ENCODE measurements at regions not wholly inside any gene's neighbourhood (a gene's known extent, or its start where the extent isn't known, plus 50 kb on each side); places are given as distances from the start of the nearest gene placed in this dataset.
"Not testable (repeated sequence)": the region's sequence is repeated elsewhere in the genome, so short reads cannot be mapped to it uniquely, and the experiment has no call there.

DNA sequence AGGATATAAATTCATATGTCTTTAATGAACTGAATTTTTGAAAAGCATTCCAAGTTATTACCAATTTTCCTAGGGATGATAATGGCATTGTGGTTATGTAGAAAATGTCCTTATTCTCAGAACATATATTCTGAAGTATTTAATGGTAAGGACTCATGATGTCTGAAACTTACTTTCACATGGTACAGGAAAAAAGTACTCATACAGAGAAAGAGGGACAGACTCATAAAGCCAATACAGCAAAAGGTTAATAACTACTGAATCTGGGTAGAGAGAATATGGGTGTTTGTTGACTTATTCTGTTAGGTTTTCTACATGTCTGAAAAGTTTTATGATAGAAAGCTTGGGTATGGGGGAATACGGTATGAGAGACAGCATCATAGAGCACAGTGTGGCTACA is 84.3 kb upstream of the SERTAD2 start:
- no peak for DNase-seq (ENCODE audit: low read depth)

DNA sequence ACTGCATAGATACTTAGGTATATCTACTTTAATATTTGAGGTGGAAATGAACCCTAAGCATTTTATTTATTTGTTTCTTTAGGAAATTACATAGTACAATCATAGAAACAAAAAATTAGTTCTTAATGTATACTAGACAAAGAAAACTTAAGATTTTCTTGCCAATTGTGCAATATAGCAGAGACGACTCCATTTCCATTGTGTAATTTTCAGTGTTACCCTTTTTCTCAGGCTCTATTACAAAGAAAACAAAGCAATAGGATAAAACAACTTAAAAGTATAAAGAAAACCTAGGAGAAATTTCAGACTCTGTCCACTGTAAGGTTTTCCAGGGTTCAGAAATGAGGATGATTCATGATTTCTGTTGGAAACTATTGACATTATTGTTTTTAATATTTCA is 89.0 kb upstream of the SERTAD2 start:
- H3K4me3 ChIP-seq (ENCODE audit: low read depth, low read length), result no peak overlapping the region
- DNase-seq (ENCODE audit: low read depth), result no peak

More for the DNA sequence above, 84.3 kb upstream of the SERTAD2 start:
- H3K4me3 ChIP-seq (ENCODE audit: low read depth, low read length), result no peak overlapping the region

DNA sequence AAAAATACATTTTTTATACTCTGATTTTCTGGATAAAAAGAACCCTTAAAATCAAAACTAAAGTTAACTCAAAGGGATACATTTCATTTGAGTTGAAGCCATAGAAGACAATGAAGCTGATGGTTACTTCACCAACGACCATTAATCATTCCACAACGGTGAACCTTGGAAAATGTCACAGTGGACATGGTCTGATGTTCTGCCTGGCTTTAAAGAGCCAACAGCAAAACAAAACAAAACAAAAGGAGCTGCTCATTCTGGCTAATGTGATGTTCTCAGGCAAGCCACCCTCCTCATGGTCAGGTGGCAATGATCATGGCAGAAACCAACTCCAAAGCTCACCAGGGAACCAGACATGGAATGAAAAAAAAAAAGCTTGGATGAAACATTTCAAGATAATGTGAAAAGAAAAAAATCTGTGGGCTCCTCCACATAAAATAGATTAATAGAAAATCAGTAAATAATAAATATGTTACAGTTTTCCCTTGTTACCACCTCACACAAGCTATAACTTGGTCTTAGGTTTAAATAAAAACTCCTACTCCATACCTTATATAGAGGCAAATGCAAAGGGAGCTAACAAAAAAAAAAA is 90.1 kb upstream of the SERTAD2 start:
- DNase-seq (ENCODE audit: low read depth), result no peak
- no peak overlapping the region for H3K4me3 ChIP-seq (ENCODE audit: low read depth, low read length)

DNA sequence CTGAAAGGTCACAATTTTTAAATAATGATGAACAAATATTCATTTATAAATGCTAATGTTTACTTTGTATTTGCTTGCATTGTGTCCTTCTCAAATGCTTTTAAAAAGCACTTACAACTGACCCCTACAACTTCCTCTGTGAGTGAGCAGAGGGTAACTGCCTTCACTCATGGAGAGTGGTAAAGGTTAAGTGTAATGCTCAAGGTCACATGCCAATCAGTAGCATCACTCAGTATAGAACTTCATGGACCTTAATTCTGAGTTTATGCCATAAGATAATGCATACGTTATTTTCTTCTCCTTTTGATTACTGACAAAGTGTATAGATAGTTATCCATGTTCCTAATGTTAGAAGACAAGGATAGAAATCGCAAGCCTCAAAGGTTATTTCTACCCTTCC is 91.8 kb upstream of the SERTAD2 start:
- no peak for DNase-seq (ENCODE audit: low read depth)
- no peak overlapping the region for H3K4me3 ChIP-seq (ENCODE audit: low read depth, low read length)

DNA sequence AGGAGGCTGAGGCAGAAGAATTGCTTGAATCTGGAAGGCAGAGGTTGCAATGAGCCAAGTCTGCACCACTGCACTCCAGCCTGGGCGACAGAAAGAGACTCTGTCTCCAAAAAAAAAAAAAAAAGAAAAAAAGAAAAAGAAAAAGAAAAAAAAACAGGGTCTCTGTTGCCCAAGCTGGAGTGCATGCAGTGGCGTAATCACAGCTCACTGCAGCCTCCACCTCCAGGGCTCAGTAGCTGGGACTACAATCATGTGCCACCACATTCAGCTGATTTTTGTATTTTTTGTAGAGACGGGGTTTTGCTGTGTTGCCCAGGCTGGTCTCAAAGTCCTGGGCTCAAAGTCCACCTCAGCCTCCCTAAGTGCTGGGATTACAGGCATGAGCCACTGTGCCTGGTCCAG is 94.0 kb upstream of the SERTAD2 start:
- not testable (repeated sequence) for DNase-seq (ENCODE audit: low read depth); H3K4me3 ChIP-seq (ENCODE audit: low read depth, low read length)

DNA sequence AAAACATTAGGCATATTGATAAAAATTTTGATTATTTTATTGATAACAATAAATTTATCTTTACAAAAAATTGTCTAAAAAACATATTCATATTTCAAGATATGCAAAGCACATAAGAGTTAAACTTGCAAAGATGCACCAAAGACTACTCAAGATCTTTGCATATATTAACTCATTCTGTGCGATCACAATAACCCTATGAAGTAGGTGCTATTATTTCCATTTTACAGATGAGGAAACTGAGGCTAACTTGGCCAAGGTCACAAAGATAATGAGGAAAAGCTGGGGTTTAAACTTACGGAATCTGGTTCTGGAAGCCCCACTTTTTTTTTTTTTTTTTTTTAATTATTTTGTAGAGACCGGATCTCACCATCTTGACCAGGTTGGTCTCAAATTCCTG is 94.4 kb upstream of the SERTAD2 start:
- no peak for DNase-seq (ENCODE audit: low read depth)

DNA sequence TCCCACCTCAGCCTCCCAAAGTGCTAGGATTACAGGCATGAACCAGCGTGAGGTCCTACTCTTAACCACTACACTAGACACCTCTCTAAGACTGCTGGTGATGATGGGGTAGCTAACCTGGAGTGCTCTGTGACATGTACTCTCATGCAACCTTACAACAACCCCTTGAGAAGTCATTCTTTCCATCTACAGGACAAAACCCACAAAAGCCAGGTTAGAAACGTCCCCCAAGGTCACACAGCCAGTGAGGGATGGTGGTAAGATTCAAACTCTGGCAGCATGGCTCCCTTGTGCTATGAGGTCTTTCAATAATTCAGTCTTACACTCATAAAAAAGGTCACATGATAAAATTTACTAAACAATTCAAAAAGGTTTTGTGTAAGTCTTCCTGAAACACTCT is 94.8 kb upstream of the SERTAD2 start:
- peak overlapping the region; percentile 73 for H3K4me3 ChIP-seq (ENCODE audit: low read depth, low read length)
- DNase-seq (ENCODE audit: low read depth), result no peak

More for the DNA sequence above, 94.4 kb upstream of the SERTAD2 start:
- H3K4me3 ChIP-seq (ENCODE audit: low read depth, low read length), result no peak overlapping the region

DNA sequence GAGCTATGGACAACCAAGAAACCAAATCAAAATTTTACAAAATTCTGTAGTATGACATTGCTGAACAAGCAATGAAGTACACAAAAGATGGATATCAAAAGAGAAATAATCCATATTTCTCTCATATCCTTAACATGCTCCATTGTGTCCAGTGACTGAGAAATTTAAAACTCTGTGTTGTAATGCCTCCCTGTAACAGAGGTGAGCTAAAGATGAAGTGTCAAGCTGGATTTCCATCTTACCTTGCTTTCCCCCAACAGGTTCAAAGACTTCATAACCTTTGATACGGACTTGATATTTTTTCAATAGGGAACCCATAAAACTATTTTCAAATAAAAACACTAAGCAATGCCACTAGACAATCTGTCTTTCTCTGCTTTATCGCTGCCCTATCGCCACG is 95.7 kb upstream of the SERTAD2 start:
- DNase-seq (ENCODE audit: low read depth), result no peak
- H3K4me3 ChIP-seq (ENCODE audit: low read depth, low read length), result peak overlapping the region; percentile 73

DNA sequence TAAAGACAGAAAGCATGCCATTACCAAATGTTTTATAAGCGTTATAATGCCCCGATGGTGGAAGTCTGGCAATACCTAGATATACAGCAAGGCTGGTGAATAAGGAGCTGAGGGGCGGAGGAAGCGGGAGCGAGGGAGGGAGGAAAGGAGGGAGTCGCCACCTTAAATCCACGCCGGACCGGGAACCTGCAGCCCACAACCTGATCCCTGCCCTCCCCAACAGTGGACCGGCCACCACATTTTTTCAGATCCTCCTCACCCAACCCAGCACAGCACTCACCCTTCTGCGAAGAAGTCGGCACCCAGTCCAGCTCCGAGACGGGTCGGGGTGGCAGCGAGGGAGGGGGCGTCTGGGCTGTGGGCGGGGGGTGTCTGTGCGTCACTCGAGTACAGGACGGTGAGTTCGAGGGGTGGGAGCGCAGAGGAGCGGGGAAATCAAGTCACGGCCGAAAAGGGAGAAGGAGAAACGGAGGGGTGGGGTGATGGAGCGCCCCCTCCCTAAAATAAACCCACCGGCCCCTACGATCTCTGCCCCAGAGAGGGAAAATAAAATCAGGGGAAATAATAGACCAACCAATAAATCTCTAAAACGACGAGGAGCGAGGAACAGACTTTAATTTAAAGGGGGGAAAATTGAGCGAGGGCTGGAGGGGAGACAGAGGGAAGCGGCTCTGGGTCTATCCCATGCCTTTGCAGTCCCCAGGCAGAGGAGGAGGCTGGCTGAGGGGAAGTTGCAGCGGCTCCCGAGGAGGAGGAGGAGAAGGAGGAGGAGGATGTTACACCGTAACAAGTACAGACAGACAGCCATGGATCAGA is 96.5 kb upstream of the SERTAD2 start:
- no peak for DNase-seq (ENCODE audit: low read depth)

DNA sequence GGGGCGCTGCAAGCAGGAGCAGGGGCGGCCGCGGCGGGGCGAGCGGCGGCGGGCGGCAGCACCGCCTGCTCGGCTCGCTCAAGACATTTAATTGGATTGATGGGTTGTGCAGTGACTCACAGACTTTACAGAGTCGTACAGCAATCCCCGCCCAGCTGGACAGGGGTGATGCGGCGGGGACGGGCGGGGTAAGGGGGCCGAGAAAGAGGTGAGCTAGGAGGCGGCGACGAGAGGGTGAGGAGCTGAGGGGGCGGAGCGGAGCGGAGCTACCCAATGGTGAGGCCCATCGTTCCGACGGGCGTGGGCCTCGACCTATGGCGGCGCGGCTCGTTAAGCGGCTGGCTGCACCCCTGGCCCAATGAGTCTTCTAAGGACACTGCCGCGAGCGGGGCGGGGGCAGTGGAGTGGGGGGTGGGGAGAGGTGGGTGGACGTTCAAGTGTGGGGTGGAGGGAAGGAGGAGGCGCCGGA is 97.1 kb upstream of the SERTAD2 start:
- peak; percentile 100 for DNase-seq (ENCODE audit: low read depth)
- H3K4me3 ChIP-seq (ENCODE audit: low read depth, low read length), result peak overlapping the region; percentile 73

More for the DNA sequence above, 96.5 kb upstream of the SERTAD2 start:
- peak overlapping the region; percentile 73 for H3K4me3 ChIP-seq (ENCODE audit: low read depth, low read length)

DNA sequence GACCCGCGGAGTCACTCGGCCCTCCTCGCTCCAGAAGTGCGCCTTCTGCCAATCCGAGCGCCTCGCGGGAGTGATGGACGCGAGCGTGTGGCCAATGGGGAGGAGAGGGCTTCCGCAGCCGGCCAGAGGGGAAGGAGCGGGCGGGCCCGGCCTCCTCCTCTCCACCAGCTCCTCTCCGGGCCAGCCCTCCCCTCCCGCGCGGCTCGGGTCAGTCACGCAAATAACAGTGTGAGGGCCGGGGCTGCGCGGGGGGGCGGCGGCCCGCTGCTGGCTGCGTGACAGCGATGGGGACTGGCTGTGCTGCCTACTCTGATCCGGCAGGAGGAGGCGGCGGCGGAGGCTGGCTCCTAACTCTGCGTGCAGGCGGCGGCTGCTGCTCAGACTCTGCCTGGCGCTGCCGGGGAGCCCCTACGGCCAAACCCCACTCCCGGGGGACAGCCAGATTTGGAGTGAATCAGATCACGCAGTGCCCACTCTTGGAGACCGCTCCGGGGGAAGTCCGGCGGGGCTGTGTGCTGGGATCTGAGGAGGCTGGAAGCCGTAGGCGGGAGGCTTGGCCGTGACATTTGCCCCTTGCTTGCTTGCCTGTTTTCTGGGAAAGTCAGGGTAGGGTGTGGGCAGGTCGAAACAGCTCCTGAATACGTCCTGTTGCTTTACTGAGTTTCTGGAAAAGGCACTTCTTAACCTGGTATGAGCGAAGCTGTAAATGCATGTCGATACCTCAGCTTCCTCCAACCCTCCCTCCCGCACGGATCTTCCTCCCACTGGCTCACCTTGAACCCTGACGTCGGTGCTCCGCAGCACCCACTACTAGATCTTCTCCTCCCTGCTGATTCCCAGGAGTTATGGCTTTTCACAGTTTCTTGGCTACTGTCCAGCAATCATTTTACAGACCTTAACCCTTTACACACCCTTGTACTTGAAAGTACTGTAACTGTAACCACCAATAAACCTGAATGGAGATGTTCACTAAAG is 97.9 kb upstream of the SERTAD2 start:
- DNase-seq (ENCODE audit: low read depth), result no peak

DNA sequence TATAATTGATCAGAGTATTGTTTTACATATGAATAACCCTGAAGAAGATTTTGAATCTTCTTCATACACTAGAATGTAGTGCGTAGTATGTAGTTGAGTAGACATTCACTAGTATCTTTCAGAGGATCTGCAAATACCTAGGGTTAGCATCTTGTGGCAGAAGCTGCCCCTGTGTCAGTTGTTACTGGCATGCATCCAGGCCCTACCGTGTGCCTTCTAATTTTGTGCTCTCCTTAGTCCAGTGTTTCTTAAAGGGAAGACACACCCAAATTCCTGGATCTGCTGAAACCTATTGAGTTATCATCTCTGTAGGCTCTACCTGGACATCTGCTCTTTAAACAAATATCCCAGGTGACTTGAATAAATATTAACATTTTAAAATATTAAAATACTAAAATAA is 99.7 kb upstream of the SERTAD2 start:
- H3K4me3 ChIP-seq (ENCODE audit: low read depth, low read length), result no peak overlapping the region
- DNase-seq (ENCODE audit: low read depth), result no peak

More for the DNA sequence above, 97.9 kb upstream of the SERTAD2 start:
- H3K4me3 ChIP-seq (ENCODE audit: low read depth, low read length), result peak overlapping the region; percentile 68

DNA sequence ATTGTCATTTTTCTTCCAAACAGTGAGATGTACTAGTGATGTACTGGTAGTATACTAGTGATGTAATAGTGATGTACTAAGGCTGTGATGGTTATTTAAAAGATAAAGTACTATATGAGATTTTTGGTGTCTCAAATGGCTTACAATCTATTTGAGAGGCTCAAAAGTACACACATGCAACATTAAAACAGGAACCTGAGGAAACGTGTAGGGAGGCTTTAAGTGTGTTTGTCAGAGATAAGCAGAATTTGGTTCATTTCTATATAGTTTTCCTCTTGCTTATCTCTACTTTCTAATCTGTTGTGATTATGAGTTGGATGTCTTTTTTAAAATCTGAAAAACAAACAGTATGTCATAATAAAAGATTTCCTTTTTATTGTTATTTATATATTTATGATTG is 100.9 kb upstream of the SERTAD2 start:
- H3K4me3 ChIP-seq (ENCODE audit: low read depth, low read length), result no peak overlapping the region
- DNase-seq (ENCODE audit: low read depth), result no peak

DNA sequence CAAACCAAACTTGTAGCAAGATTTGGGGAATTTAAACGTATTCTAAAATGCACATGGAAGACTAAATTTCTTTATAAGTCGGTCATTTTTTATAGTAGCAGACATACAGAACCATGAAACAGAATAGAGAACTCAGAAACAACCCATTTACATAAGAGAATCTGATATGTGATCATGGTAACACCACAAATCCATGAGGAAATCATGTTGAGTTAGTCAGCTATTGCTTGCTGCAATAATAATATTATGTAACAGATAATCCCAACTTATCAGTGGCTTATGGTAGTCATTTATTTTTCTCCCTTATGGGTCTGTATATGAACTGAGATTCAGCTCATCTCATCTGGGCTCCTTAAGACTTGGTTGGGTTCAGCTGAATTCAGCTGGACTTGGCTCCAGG is 103.4 kb upstream of the SERTAD2 start:
- DNase-seq (ENCODE audit: low read depth), result no peak
- H3K4me3 ChIP-seq (ENCODE audit: low read depth, low read length), result no peak overlapping the region

DNA sequence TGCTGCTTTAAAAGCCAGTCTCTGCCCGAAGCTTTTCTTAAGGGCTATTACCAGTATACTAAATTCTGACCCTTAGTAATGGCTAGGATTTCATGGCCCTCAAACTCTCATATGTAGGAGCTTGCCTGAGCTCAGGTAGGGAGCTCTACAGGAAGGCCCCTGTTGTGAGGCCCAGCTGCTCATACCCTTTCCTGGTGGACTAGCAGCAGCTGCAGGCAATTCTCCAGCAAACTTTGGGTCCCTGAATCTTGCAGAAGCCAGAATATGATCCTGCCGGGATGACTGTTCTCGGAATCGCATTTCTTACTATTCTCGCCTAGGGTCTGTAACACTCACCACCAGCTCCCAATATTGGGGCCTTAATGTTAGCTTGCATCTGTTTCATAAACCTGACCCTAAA is 106.4 kb upstream of the SERTAD2 start:
- no peak overlapping the region for H3K4me3 ChIP-seq (ENCODE audit: low read depth, low read length)
- DNase-seq (ENCODE audit: low read depth), result no peak

DNA sequence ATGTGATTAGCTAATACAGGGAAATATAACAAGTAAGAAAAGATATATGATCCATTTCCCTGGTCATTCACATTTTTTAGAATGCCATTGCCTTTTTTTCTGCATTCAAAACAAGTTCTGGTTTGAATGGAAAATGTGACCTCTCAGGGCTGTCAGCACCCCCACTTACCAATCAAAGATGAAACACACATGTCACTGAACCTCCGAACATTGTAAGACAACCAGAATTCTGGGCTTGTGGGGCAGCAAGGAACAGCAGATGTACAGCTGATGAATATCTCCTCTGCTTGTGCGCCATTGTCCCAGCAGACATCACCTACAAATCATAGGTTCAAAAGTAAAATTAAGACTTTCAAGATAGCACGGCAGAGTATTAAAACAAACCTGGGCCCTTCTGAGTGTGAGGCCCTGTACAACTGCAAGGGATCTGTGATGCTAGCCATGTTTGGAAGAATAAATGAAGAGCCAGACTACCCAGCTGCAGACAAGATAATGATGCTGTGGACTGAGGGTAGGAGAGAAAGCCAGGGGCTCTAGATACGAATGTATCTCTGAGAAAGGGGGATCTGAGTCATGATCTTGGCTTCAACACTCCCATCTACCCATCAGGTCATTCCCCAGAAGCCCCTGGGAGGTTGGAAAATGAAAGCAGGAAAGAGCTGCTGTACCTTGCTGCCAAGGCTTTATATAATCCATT is 108.7 kb upstream of the SERTAD2 start:
- no peak overlapping the region for H3K4me3 ChIP-seq (ENCODE audit: low read depth, low read length)
- no peak for DNase-seq (ENCODE audit: low read depth)

DNA sequence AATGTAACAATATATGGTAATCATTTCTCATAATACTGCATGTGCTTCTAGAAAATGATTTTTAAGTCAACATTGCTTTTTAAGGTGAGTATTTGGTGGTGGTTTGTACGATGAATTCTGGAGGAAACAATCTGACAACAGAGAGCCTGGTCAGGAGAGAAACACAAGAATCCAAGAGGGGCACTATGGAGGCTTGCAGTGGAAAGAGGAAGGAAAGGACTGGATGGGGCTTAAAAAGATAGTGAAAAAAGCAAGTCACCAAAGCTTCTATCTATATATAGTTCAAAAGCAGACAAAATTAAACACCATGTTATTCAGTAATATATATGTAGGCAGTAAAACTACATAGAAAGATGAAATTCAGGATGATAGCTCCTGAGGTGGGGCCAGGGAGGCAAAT is 109.4 kb upstream of the SERTAD2 start:
- no peak for DNase-seq (ENCODE audit: low read depth)
- H3K4me3 ChIP-seq (ENCODE audit: low read depth, low read length), result no peak overlapping the region

DNA sequence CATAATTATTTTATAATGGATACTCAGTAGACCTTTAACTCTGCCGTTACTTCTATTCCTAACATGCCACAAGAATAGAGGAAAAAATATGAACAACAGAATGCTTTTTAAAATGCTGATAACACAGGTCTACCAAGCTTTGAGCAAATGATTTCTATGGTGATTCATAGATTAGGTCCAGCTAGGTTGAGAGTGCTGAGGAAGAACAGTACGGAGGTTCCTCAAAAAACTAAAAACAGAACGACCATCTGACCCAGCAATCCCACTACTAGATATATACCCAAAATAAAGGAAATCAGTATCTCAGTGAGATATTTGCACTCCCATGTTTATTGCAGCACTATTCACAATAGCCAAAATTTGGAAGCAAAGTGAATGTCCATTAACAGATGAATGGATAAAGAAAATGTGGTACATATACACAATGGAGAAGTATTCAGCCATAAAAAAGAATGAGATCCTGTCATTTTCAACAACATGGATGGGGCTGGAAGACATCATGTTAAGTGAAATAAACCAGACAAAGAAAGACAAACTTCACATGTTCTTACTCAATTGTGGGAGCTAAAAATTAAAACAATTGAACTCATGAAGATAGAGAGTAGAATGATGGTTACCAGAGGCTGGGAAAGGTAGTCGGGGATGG is 111.6 kb upstream of the SERTAD2 start:
- no peak for DNase-seq (ENCODE audit: low read depth)
- H3K4me3 ChIP-seq (ENCODE audit: low read depth, low read length), result no peak overlapping the region

Data from skeletal muscle cell (primary cell).